ENCODE measurements at regions not wholly inside any gene's neighbourhood (a gene's known extent, or its start where the extent isn't known, plus 50 kb on each side); places are given as distances from the start of the nearest gene placed in this dataset.
A peak's percentile ranks its signal among the peaks of the same experiment; 100 is the strongest.
"Not testable (repeated sequence)": the region's sequence is repeated elsewhere in the genome, so short reads cannot be mapped to it uniquely, and the experiment has no call there.

- FAIRE-seq; H3K27me3 Mint-ChIP-seq (ENCODE audit: low read depth, unreplicated experiment); H3K36me3 Mint-ChIP-seq (ENCODE audit: low read depth, unreplicated experiment); H3K9me3 ChIP-seq (ENCODE audit: insufficient read depth, low read depth, low read length); H3K27ac ChIP-seq (ENCODE audit: low read depth, low read length); H3K4me1 ChIP-seq (ENCODE audit: insufficient read depth, low read length); H3K4me3 Mint-ChIP-seq (ENCODE audit: unreplicated experiment); H3K27me3 ChIP-seq (ENCODE audit: insufficient read depth, low read length); H3K4me2 ChIP-seq (ENCODE audit: low read length); H3K36me3 ChIP-seq (ENCODE audit: insufficient read depth, low read length); H3K9ac ChIP-seq (ENCODE audit: low read length); H3K4me1 Mint-ChIP-seq (ENCODE audit: low read depth, unreplicated experiment); H4K20me1 ChIP-seq (ENCODE audit: insufficient read depth, low read length); H3K4me3 ChIP-seq (ENCODE audit: insufficient read depth, low read depth, low read length); H2AFZ ChIP-seq (ENCODE audit: low read depth, low read length); DNase-seq (ENCODE audit: low read depth); H3K79me2 ChIP-seq (ENCODE audit: insufficient read depth, low read length); H3K27ac Mint-ChIP-seq (ENCODE audit: unreplicated experiment): not testable (repeated sequence)
- peaks cover 12% of the 10 kb centered on the region for H3K9me3 Mint-ChIP-seq (ENCODE audit: unreplicated experiment)
Observed at GRCh38 chr14:28641189-28641588, 125.4 kb upstream of the FOXG1 start.

- peak overlapping the region; percentile 79 for H3K27ac ChIP-seq (ENCODE audit: low read depth, low read length)
- no peaks in the 10 kb centered on the region for H4K20me1 ChIP-seq (ENCODE audit: insufficient read depth, low read length)
- no peaks in the 10 kb centered on the region for H3K27me3 ChIP-seq (ENCODE audit: insufficient read depth, low read length)
- no peaks in the 10 kb centered on the region for H3K36me3 ChIP-seq (ENCODE audit: insufficient read depth, low read length)
- peaks cover 21% of the 10 kb centered on the region for H3K4me1 ChIP-seq (ENCODE audit: insufficient read depth, low read length)
- H3K27me3 Mint-ChIP-seq (ENCODE audit: low read depth, unreplicated experiment), result no peaks in the 10 kb centered on the region
- no peaks in the 10 kb centered on the region for H3K9me3 ChIP-seq (ENCODE audit: insufficient read depth, low read depth, low read length)
- peak overlapping the region; percentile 29 for H3K9ac ChIP-seq (ENCODE audit: low read length)
- H2AFZ ChIP-seq (ENCODE audit: low read depth, low read length), result peak overlapping the region; percentile 56
- peak overlapping the region; percentile 15 for H3K4me3 ChIP-seq (ENCODE audit: insufficient read depth, low read depth, low read length)
- peak overlapping the region; percentile 65 for H3K4me2 ChIP-seq (ENCODE audit: low read length)
- no peak for TF ChIP-seq EZH2 (IDR thresholded peaks at IDR 0.05; ENCODE audit: insufficient read depth, low read length)
- TF ChIP-seq, protein P1, sequence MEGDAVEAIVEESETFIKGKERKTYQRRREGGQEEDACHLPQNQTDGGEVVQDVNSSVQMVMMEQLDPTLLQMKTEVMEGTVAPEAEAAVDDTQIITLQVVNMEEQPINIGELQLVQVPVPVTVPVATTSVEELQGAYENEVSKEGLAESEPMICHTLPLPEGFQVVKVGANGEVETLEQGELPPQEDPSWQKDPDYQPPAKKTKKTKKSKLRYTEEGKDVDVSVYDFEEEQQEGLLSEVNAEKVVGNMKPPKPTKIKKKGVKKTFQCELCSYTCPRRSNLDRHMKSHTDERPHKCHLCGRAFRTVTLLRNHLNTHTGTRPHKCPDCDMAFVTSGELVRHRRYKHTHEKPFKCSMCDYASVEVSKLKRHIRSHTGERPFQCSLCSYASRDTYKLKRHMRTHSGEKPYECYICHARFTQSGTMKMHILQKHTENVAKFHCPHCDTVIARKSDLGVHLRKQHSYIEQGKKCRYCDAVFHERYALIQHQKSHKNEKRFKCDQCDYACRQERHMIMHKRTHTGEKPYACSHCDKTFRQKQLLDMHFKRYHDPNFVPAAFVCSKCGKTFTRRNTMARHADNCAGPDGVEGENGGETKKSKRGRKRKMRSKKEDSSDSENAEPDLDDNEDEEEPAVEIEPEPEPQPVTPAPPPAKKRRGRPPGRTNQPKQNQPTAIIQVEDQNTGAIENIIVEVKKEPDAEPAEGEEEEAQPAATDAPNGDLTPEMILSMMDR (IDR thresholded peaks at IDR 0.05; ENCODE audit: insufficient read depth, low read depth, low read length), result no peak
- no peak overlapping the region for H3K4me3 Mint-ChIP-seq (ENCODE audit: unreplicated experiment)
- FAIRE-seq, result no peak
- H3K9me3 Mint-ChIP-seq (ENCODE audit: unreplicated experiment), result no peaks in the 10 kb centered on the region
- peaks cover 15% of the 10 kb centered on the region for H3K4me1 Mint-ChIP-seq (ENCODE audit: low read depth, unreplicated experiment)
- H3K36me3 Mint-ChIP-seq (ENCODE audit: low read depth, unreplicated experiment), result no peaks in the 10 kb centered on the region
- H3K27ac Mint-ChIP-seq (ENCODE audit: unreplicated experiment), result no peak overlapping the region
- peak; percentile 88 for DNase-seq (ENCODE audit: low read depth)
- H3K79me2 ChIP-seq (ENCODE audit: insufficient read depth, low read length), result no peaks in the 10 kb centered on the region
Observed at GRCh38 chr14:28651148-28651547, 115.4 kb upstream of the FOXG1 start.

- no peaks in the 10 kb centered on the region for H4K20me1 ChIP-seq (ENCODE audit: insufficient read depth, low read length)
- peak overlapping the region; percentile 33 for H2AFZ ChIP-seq (ENCODE audit: low read depth, low read length)
- no peak for TF ChIP-seq EZH2 (IDR thresholded peaks at IDR 0.05; ENCODE audit: insufficient read depth, low read length)
- TF ChIP-seq, protein P1 (IDR thresholded peaks at IDR 0.05; ENCODE audit: insufficient read depth, low read depth, low read length), result no peak
- peak overlapping the region; percentile 54 for H3K4me2 ChIP-seq (ENCODE audit: low read length)
- Mint-ChIP-seq H3K4me1 (ENCODE audit: low read depth, unreplicated experiment) (peaks cover 17% of the 10 kb centered on the region), H3K4me3 (ENCODE audit: unreplicated experiment) (no peak overlapping the region), H3K9me3 (ENCODE audit: unreplicated experiment) (no peaks in the 10 kb centered on the region), H3K27ac (ENCODE audit: unreplicated experiment) (no peak overlapping the region), H3K27me3 (ENCODE audit: low read depth, unreplicated experiment) (no peaks in the 10 kb centered on the region), H3K36me3 (ENCODE audit: low read depth, unreplicated experiment) (no peaks in the 10 kb centered on the region)
- no peaks in the 10 kb centered on the region for H3K79me2 ChIP-seq (ENCODE audit: insufficient read depth, low read length)
- H3K9ac ChIP-seq (ENCODE audit: low read length), result peak overlapping the region; percentile 28
- H3K27me3 ChIP-seq (ENCODE audit: insufficient read depth, low read length), result no peaks in the 10 kb centered on the region
- H3K36me3 ChIP-seq (ENCODE audit: insufficient read depth, low read length), result no peaks in the 10 kb centered on the region
- FAIRE-seq, result no peak
- peak overlapping the region; percentile 83 for H3K27ac ChIP-seq (ENCODE audit: low read depth, low read length)
- no peaks in the 10 kb centered on the region for H3K9me3 ChIP-seq (ENCODE audit: insufficient read depth, low read depth, low read length)
- peak; percentile 88 for DNase-seq (ENCODE audit: low read depth)
- no peak overlapping the region for H3K4me3 ChIP-seq (ENCODE audit: insufficient read depth, low read depth, low read length)
- peaks cover 21% of the 10 kb centered on the region for H3K4me1 ChIP-seq (ENCODE audit: insufficient read depth, low read length)
Observed at GRCh38 chr14:28652782-28653181, 113.8 kb upstream of the FOXG1 start.
